ENCODE measurements at regions not wholly inside any gene's neighbourhood (a gene's known extent, or its start where the extent isn't known, plus 50 kb on each side); places are given as distances from the start of the nearest gene placed in this dataset.

GRCh38 chr5:106136061-106136460, 1534.7 kb downstream of the EFNA5 start:
- Histone ChIP-seq H3K9me3 (ENCODE audit: control insufficient read depth, insufficient read depth, low read length) (no peaks in the 10 kb centered on the region), H3K27ac (ENCODE audit: low read length) (no peak overlapping the region), H3K4me3 (ENCODE audit: low read length) (no peak overlapping the region), H3K36me3 (ENCODE audit: control insufficient read depth, insufficient read depth, low read length) (no peaks in the 10 kb centered on the region), H3K27me3 (ENCODE audit: control insufficient read depth, insufficient read depth, low read length) (no peaks in the 10 kb centered on the region), H3K4me1 (ENCODE audit: control insufficient read depth, insufficient read depth, low read length) (no peaks in the 10 kb centered on the region)
- no peaks in the 10 kb centered on the region for H3K36me3 Mint-ChIP-seq
- ATAC-seq, result no peak
- TF ChIP-seq CTCF (IDR thresholded peaks at IDR 0.05), result no peak
- 67% methylated on average over 1 of the region's 2 CpGs for WGBS (ENCODE audit: insufficient coverage)
- no peaks in the 10 kb centered on the region for H3K4me1 Mint-ChIP-seq
- peaks cover 5 to 9% of the 10 kb centered on the region in 2 donors for H3K9me3 Mint-ChIP-seq
- no peak for DNase-seq
- intact Hi-C loops (cut with micrococcal nuclease), result no loop called here
- no peak overlapping the region for H3K27ac Mint-ChIP-seq
- no peak overlapping the region for H3K4me3 Mint-ChIP-seq
- no peaks in the 10 kb centered on the region for H3K27me3 Mint-ChIP-seq (ENCODE audit: low read depth in 2 of 2)

- H3K27me3 Mint-ChIP-seq (ENCODE audit: low read depth in 2 of 2), result no peaks in the 10 kb centered on the region
- Histone ChIP-seq H3K4me1 (ENCODE audit: control insufficient read depth, insufficient read depth, low read length) (no peaks in the 10 kb centered on the region), H3K4me3 (ENCODE audit: low read length) (no peak overlapping the region), H3K27me3 (ENCODE audit: control insufficient read depth, insufficient read depth, low read length) (no peaks in the 10 kb centered on the region), H3K27ac (ENCODE audit: low read length) (no peak overlapping the region), H3K36me3 (ENCODE audit: control insufficient read depth, insufficient read depth, low read length) (no peaks in the 10 kb centered on the region), H3K9me3 (ENCODE audit: control insufficient read depth, insufficient read depth, low read length) (no peaks in the 10 kb centered on the region)
- DNase-seq (no peak), ATAC-seq (no peak)
- no peak for TF ChIP-seq CTCF (IDR thresholded peaks at IDR 0.05)
- no peak overlapping the region for H3K27ac Mint-ChIP-seq
- 91% methylated on average over 1 of the region's 1 CpG for WGBS (ENCODE audit: insufficient coverage)
- H3K36me3 Mint-ChIP-seq, result no peaks in the 10 kb centered on the region
- intact Hi-C loops (cut with micrococcal nuclease), result no loop called here
- H3K4me3 Mint-ChIP-seq, result no peak overlapping the region
- no peaks in the 10 kb centered on the region for H3K4me1 Mint-ChIP-seq
- H3K9me3 Mint-ChIP-seq, result peaks cover 5 to 9% of the 10 kb centered on the region in 2 donors
Observed at GRCh38 chr5:106135473-106135872, 1535.3 kb downstream of the EFNA5 start.

GRCh38 chr5:106134549-106134948, 1536.2 kb downstream of the EFNA5 start:
- Histone ChIP-seq H3K4me3 (ENCODE audit: low read length) (no peak overlapping the region), H3K9me3 (ENCODE audit: control insufficient read depth, insufficient read depth, low read length) (no peaks in the 10 kb centered on the region), H3K4me1 (ENCODE audit: control insufficient read depth, insufficient read depth, low read length) (no peaks in the 10 kb centered on the region), H3K27me3 (ENCODE audit: control insufficient read depth, insufficient read depth, low read length) (no peaks in the 10 kb centered on the region), H3K36me3 (ENCODE audit: control insufficient read depth, insufficient read depth, low read length) (no peaks in the 10 kb centered on the region), H3K27ac (ENCODE audit: low read length) (no peak overlapping the region)
- H3K27ac Mint-ChIP-seq, result no peak overlapping the region
- DNase-seq, result no peak
- no peaks in the 10 kb centered on the region for H3K4me1 Mint-ChIP-seq
- H3K9me3 Mint-ChIP-seq, result peaks cover 4 to 9% of the 10 kb centered on the region in 2 donors
- no peaks in the 10 kb centered on the region for H3K27me3 Mint-ChIP-seq (ENCODE audit: low read depth in 2 of 2)
- ATAC-seq, result no peak
- no peak for TF ChIP-seq CTCF (IDR thresholded peaks at IDR 0.05)
- intact Hi-C loops (cut with micrococcal nuclease), result no loop called here
- no peak overlapping the region for H3K4me3 Mint-ChIP-seq
- H3K36me3 Mint-ChIP-seq, result no peaks in the 10 kb centered on the region

GRCh38 chr5:106127985-106128384, 1542.8 kb downstream of the EFNA5 start:
- no peaks in the 10 kb centered on the region for H3K36me3 Mint-ChIP-seq
- DNase-seq (no peak), ATAC-seq (no peak)
- Histone ChIP-seq H3K36me3 (ENCODE audit: control insufficient read depth, insufficient read depth, low read length) (no peaks in the 10 kb centered on the region), H3K27ac (ENCODE audit: low read length) (no peak overlapping the region), H3K27me3 (ENCODE audit: control insufficient read depth, insufficient read depth, low read length) (no peaks in the 10 kb centered on the region), H3K4me3 (ENCODE audit: low read length) (no peak overlapping the region), H3K9me3 (ENCODE audit: control insufficient read depth, insufficient read depth, low read length) (no peaks in the 10 kb centered on the region), H3K4me1 (ENCODE audit: control insufficient read depth, insufficient read depth, low read length) (no peaks in the 10 kb centered on the region)
- no peaks in the 10 kb centered on the region for H3K4me1 Mint-ChIP-seq
- WGBS (ENCODE audit: insufficient coverage), result 66% methylated on average over 2 of the region's 2 CpGs
- intact Hi-C loops (cut with micrococcal nuclease), result no loop called here
- no peak overlapping the region for H3K4me3 Mint-ChIP-seq
- peaks cover 0 to 3% of the 10 kb centered on the region in 2 donors for H3K9me3 Mint-ChIP-seq
- no peaks in the 10 kb centered on the region for H3K27me3 Mint-ChIP-seq (ENCODE audit: low read depth in 2 of 2)
- TF ChIP-seq CTCF (IDR thresholded peaks at IDR 0.05), result no peak
- no peak overlapping the region for H3K27ac Mint-ChIP-seq

Data from natural killer cell (primary cell).